Testis (tissue), 2 donors: ENCODE measurements at regions not wholly inside any gene's neighbourhood (a gene's known extent, or its start where the extent isn't known, plus 50 kb on each side); places are given as distances from the start of the nearest gene placed in this dataset.

ENCODE experiments used
- CTCF ChIP-seq, 3 experiments: fragments of 450-650 bp in 2 of 3; fragments of 200-600 bp in 1 of 3; sonication (generic) in 1 of 3; IDR thresholded peaks; one replicate each; pipeline ENCODE4 v1.5.1; 2016 to 2019; ENCODE audit warnings: antibody characterized with exemption in 3 of 3, mild to moderate bottlenecking in 2 of 3, moderate library complexity in 1 of 3
- POLR2A ChIP-seq: fragments of 450-650 bp; IDR thresholded peaks from one replicate; pipeline ENCODE4 v1.6.1; 2017; ENCODE audit warnings: antibody characterized with exemption, mild to moderate bottlenecking, moderate library complexity

GRCh38 chr2:126797622-126798275 is 100.9 kb upstream of the TEX51 start:
- TF ChIP-seq CTCF (IDR thresholded peaks at IDR 0.05), result no peak
- no peak for TF ChIP-seq POLR2A
